DND-41 (cell line): ENCODE measurements at regions not wholly inside any gene's neighbourhood (a gene's known extent, or its start where the extent isn't known, plus 50 kb on each side); places are given as distances from the start of the nearest gene placed in this dataset.

ENCODE experiments used
- ATAC-seq: fragments of 200-7000 bp; cut with Tn5 transposase; 3 replicates; pipeline ENCODE4 v1.9.1; 2021; ENCODE audit warnings: low read depth; ENCODE audit not compliant: insufficient read depth
- DNase-seq: peaks from one replicate; pipeline ENCODE4 v3.0.0-alpha.2; 2020
- H2AFZ ChIP-seq: 2 replicates; pipeline ENCODE4 v1.6.0; 2012; ENCODE audit warnings: low read depth, low read length
- H3K27ac ChIP-seq: 2 replicates; pipeline ENCODE4 v1.5.1; 2012; ENCODE audit warnings: low read length, inconsistent platforms
- H3K27me3 ChIP-seq: fragments of 200-600 bp; sonication (generic); 2 replicates; pipeline ENCODE4 v1.6.0; 2012; ENCODE audit warnings: low read length, mild to moderate bottlenecking, inconsistent platforms; ENCODE audit not compliant: insufficient read depth, poor library complexity
- H3K36me3 ChIP-seq: 2 replicates; pipeline ENCODE4 v1.5.1; 2012; ENCODE audit warnings: low read length, inconsistent platforms; ENCODE audit not compliant: insufficient read depth
- H3K4me1 ChIP-seq: 2 replicates; pipeline ENCODE4 v1.5.1; 2012; ENCODE audit warnings: mild to moderate bottlenecking, low read length; ENCODE audit not compliant: insufficient read depth
- H3K4me2 ChIP-seq: 2 replicates; pipeline ENCODE4 v1.6.0; 2012; ENCODE audit warnings: mild to moderate bottlenecking, moderate library complexity, low read length, inconsistent platforms; ENCODE audit not compliant: insufficient read depth
- H3K4me3 ChIP-seq, 2 experiments: fragments of 200-600 bp in 1 of 2; shearing (Covaris generic) in 1 of 2; 2 replicates each; pipeline ENCODE4 v1.5.1; 2012 to 2016; ENCODE audit warnings: inconsistent platforms in 2 of 2, low read length in 2 of 2, mild to moderate bottlenecking in 2 of 2, low read depth in 1 of 2, moderate library complexity in 1 of 2
- H3K79me2 ChIP-seq: 2 replicates; pipeline ENCODE4 v1.6.0; 2012; ENCODE audit warnings: low read length, inconsistent platforms; ENCODE audit not compliant: insufficient read depth
- H3K9ac ChIP-seq: 2 replicates; pipeline ENCODE4 v1.6.0; 2012; ENCODE audit warnings: low read depth, mild to moderate bottlenecking, inconsistent platforms, low read length, moderate library complexity
- H3K9me3 ChIP-seq: 2 replicates; pipeline ENCODE4 v1.5.1; 2012; ENCODE audit warnings: low read length, moderate library complexity, mild to moderate bottlenecking, inconsistent platforms; ENCODE audit not compliant: insufficient read depth, severe bottlenecking
- H4K20me1 ChIP-seq: 2 replicates; pipeline ENCODE4 v1.6.0; 2012; ENCODE audit warnings: low read length; ENCODE audit not compliant: insufficient read depth
- EZH2 ChIP-seq: IDR thresholded peaks from 3 replicates; pipeline ENCODE4 v1.6.1; 2012; ENCODE audit warnings: borderline replicate concordance, low read depth, mild to moderate bottlenecking, moderate library complexity, low read length, inconsistent platforms; ENCODE audit not compliant: severe bottlenecking
- TF ChIP-seq, protein P1 (sequence below): IDR thresholded peaks from 2 replicates; pipeline ENCODE4 v1.5.1; 2012; ENCODE audit warnings: borderline replicate concordance, low read length, moderate library complexity, mild to moderate bottlenecking; ENCODE audit not compliant: poor library complexity, severe bottlenecking; ENCODE audit errors: extremely low read depth

DNA sequence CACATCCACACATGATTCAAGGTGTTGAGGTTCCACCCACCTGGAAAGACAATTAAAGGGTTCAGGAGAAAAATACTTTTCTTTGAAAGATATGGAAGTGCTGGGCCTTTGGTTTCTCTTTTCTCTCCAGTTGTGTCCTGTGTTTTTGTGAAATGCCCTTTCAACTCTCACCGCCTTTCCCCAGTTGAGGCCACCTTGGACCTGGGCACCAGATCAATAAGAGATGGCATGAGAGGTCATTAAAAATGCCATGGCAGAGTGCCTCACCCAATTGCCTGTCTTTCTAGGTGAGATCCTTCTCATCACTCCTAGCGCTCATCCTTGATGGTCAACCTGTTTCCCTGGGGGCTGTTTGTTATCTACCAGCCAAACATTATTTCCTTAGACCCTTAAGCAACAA is 453.9 kb downstream of the TSN start:
- H3K27me3 ChIP-seq = no peaks in the 10 kb centered on the region
- no peaks in the 10 kb centered on the region for H3K36me3 ChIP-seq
- H3K4me1 ChIP-seq = no peaks in the 10 kb centered on the region
- H2AFZ ChIP-seq = no peak overlapping the region
- no peaks in the 10 kb centered on the region for H3K9me3 ChIP-seq
- no peak overlapping the region for H3K4me3 ChIP-seq
- ATAC-seq = no peak
- H3K27ac ChIP-seq = no peak overlapping the region
- H3K4me2 ChIP-seq = no peak overlapping the region
- no peaks in the 10 kb centered on the region for H3K79me2 ChIP-seq
- DNase-seq = no peak
- TF ChIP-seq EZH2 = no peak
- TF ChIP-seq, protein P1, sequence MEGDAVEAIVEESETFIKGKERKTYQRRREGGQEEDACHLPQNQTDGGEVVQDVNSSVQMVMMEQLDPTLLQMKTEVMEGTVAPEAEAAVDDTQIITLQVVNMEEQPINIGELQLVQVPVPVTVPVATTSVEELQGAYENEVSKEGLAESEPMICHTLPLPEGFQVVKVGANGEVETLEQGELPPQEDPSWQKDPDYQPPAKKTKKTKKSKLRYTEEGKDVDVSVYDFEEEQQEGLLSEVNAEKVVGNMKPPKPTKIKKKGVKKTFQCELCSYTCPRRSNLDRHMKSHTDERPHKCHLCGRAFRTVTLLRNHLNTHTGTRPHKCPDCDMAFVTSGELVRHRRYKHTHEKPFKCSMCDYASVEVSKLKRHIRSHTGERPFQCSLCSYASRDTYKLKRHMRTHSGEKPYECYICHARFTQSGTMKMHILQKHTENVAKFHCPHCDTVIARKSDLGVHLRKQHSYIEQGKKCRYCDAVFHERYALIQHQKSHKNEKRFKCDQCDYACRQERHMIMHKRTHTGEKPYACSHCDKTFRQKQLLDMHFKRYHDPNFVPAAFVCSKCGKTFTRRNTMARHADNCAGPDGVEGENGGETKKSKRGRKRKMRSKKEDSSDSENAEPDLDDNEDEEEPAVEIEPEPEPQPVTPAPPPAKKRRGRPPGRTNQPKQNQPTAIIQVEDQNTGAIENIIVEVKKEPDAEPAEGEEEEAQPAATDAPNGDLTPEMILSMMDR = no peak
- H4K20me1 ChIP-seq = no peaks in the 10 kb centered on the region
- H3K9ac ChIP-seq = no peak overlapping the region

DNA sequence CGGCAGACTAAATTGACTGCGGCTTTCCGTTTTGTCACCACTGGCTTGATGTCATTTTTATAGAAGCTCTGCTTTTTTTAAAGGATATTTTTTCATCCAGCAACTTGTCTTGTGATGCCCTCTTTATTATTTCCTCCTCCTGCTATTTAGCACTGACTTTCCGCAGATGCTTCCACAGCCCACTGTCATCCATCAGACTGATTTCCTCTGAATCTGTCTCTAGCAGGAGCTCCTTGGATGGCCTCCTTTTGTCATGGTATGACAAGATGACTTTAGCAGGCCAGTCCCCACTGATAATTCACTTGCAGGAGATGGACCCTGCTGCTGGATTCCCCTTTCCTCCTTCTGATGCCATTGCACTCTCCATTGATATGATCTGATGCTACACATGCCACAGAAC is 454.6 kb downstream of the TSN start:
- TF ChIP-seq, protein P1 = no peak
- no peak for TF ChIP-seq EZH2
- no peak overlapping the region for H3K9ac ChIP-seq
- no peak overlapping the region for H3K4me3 ChIP-seq
- no peaks in the 10 kb centered on the region for H4K20me1 ChIP-seq
- no peaks in the 10 kb centered on the region for H3K9me3 ChIP-seq
- DNase-seq = no peak
- H2AFZ ChIP-seq = no peak overlapping the region
- H3K27ac ChIP-seq = no peak overlapping the region
- H3K79me2 ChIP-seq = no peaks in the 10 kb centered on the region
- ATAC-seq = no peak
- no peak overlapping the region for H3K4me2 ChIP-seq
- H3K36me3 ChIP-seq = no peaks in the 10 kb centered on the region
- no peaks in the 10 kb centered on the region for H3K27me3 ChIP-seq
- no peaks in the 10 kb centered on the region for H3K4me1 ChIP-seq

DNA sequence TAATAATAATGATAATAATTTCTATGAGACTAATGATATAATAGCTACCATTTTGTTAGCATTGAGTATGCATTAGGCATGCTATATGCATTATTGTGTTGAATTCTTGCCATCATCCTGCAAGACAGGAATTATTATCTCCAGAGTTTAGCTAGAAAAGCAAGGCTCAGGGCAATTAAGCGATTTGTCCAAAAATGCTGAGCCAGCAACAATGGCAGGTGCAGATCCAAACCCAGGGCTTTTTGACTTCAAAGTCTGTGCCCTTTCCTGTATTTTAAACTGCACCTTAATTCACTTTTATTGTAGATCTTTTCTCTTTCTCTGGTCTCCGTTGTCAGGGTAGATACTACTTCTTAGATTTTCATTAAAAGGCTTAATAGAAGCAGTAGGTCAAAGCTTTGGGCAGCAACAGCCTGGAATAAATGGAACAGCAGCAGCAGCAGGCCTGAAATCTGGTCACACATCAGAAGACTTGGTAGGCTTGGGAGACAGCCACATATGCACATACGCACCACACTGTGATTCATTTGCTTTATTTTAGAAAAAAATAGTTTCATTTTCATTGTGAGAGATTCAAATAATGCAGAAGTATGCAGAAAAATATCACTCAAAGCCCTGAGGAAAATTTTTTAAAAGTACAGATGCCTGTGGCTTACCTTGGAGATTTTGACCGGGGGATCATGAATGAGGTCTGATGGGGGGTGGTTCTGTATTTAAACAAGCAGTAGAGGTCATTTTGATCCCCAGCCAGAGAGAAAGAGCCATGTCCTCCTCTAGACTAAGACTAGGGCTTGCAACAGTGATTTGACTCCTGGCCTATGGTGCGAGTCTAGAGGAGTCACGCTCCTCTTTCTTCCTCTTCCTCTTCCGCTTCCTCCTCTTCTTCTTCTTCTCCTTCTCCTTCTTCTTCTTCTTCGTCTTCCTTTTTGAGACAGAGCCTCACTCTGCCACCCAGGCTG is 455.7 kb downstream of the TSN start:
- ATAC-seq (no peak), DNase-seq (no peak)
- H3K4me1 ChIP-seq = no peaks in the 10 kb centered on the region
- no peaks in the 10 kb centered on the region for H3K9me3 ChIP-seq
- H3K4me2 ChIP-seq = no peak overlapping the region
- H3K27ac ChIP-seq = no peak overlapping the region
- no peaks in the 10 kb centered on the region for H3K79me2 ChIP-seq
- no peaks in the 10 kb centered on the region for H4K20me1 ChIP-seq
- TF ChIP-seq, protein P1 = no peak
- no peak for TF ChIP-seq EZH2
- H2AFZ ChIP-seq = no peak overlapping the region
- peaks cover 2% of the 10 kb centered on the region for H3K27me3 ChIP-seq
- no peaks in the 10 kb centered on the region for H3K36me3 ChIP-seq
- no peak overlapping the region for H3K4me3 ChIP-seq
- H3K9ac ChIP-seq = no peak overlapping the region
